GM12878 (cell line): ENCODE measurements at regions not wholly inside any gene's neighbourhood (a gene's known extent, or its start where the extent isn't known, plus 50 kb on each side); places are given as distances from the start of the nearest gene placed in this dataset.

Source experiments
- BHLHE40 ChIP-seq, 2 experiments: fragments of 450-650 bp in 1 of 2; IDR thresholded peaks; 2 replicates each; pipeline ENCODE4 v1.6.1; 2011 to 2017; ENCODE audit warnings: low read depth in 2 of 2, borderline replicate concordance in 1 of 2, improper control_type of control experiment in 1 of 2, low read length in 1 of 2, mild to moderate bottlenecking in 1 of 2
- EP300 ChIP-seq, 2 experiments: fragments of 150-350 bp in 1 of 2; IDR thresholded peaks; 2 replicates each; pipeline ENCODE4 v1.6.1; 2011 to 2012; ENCODE audit warnings: low read depth in 2 of 2, low read length in 2 of 2, borderline replicate concordance in 1 of 2, improper control_type of control experiment in 1 of 2, inconsistent platforms in 1 of 2; ENCODE audit not compliant: control insufficient read depth in 1 of 2
- GABPA ChIP-seq: IDR thresholded peaks from 2 replicates; pipeline ENCODE4 v1.6.1; 2014; ENCODE audit warnings: antibody characterized with exemption, low read depth, mild to moderate bottlenecking, inconsistent platforms
- HDGF ChIP-seq: fragments of 450-650 bp; IDR thresholded peaks from 2 replicates; pipeline ENCODE4 v1.6.1; 2016; ENCODE audit warnings: antibody characterized with exemption
- HSF1 ChIP-seq: fragments of 150-350 bp; IDR thresholded peaks from 2 replicates; pipeline ENCODE4 v1.6.1; 2014; ENCODE audit warnings: mild to moderate bottlenecking, low read depth, low read length
- KLF5 ChIP-seq: fragments of 450-650 bp; IDR thresholded peaks from 2 replicates; pipeline ENCODE4 v1.6.1; 2014; ENCODE audit warnings: mild to moderate bottlenecking; ENCODE audit not compliant: partially characterized antibody
- POLR2AphosphoS2 ChIP-seq: IDR thresholded peaks from 2 replicates; pipeline ENCODE4 v1.6.1; 2011; ENCODE audit warnings: low read depth, mild to moderate bottlenecking, low read length, improper control_type of control experiment, moderate library complexity
- RB1 ChIP-seq: fragments of 450-650 bp; formaldehyde crosslinking; IDR thresholded peaks from 2 replicates; pipeline ENCODE4 v1.6.1; 2017; ENCODE audit warnings: mild to moderate bottlenecking, borderline replicate concordance
- SMARCA5 ChIP-seq: fragments of 450-650 bp; IDR thresholded peaks from 2 replicates; pipeline ENCODE4 v1.6.1; 2017; ENCODE audit warnings: mild to moderate bottlenecking
- TBL1XR1 ChIP-seq: IDR thresholded peaks from 2 replicates; pipeline ENCODE4 v1.6.1; 2012; ENCODE audit warnings: low read depth, low read length, improper control_type of control experiment
- ZNF592 ChIP-seq: fragments of 450-650 bp; IDR thresholded peaks from 2 replicates; pipeline ENCODE4 v1.6.1; 2017; ENCODE audit warnings: mild to moderate bottlenecking, moderate library complexity
- ZNF622 ChIP-seq: fragments of 450-650 bp; IDR thresholded peaks from 2 replicates; pipeline ENCODE4 v1.6.1; 2017; ENCODE audit warnings: mild to moderate bottlenecking, inconsistent platforms
- TF ChIP-seq, protein P1 (sequence below), 3 experiments: IDR thresholded peaks in 2 of 3; conservative IDR thresholded peaks in 1 of 3; 2 replicates each; pipeline ENCODE4 v1.5.1; 2011; ENCODE audit warnings: low read depth in 3 of 3, low read length in 3 of 3, mild to moderate bottlenecking in 3 of 3, control low read depth in 2 of 3, moderate library complexity in 2 of 3, inconsistent platforms in 1 of 3, mixed read lengths in 1 of 3; ENCODE audit not compliant: control insufficient read depth in 2 of 3, insufficient read depth in 1 of 3; ENCODE audit errors: extremely low read depth in 1 of 3

GRCh38 chr13:30132623-30133553, 174.5 kb downstream of the KATNAL1 start (continued):
- peak; percentile 55; the same call in 1 of the 2 replicates for TF ChIP-seq ZNF592
- TF ChIP-seq KLF5: peak; percentile 19
- TF ChIP-seq RB1: peak; percentile 78; the same call in 1 of the 2 replicates
- TF ChIP-seq, protein P1, sequence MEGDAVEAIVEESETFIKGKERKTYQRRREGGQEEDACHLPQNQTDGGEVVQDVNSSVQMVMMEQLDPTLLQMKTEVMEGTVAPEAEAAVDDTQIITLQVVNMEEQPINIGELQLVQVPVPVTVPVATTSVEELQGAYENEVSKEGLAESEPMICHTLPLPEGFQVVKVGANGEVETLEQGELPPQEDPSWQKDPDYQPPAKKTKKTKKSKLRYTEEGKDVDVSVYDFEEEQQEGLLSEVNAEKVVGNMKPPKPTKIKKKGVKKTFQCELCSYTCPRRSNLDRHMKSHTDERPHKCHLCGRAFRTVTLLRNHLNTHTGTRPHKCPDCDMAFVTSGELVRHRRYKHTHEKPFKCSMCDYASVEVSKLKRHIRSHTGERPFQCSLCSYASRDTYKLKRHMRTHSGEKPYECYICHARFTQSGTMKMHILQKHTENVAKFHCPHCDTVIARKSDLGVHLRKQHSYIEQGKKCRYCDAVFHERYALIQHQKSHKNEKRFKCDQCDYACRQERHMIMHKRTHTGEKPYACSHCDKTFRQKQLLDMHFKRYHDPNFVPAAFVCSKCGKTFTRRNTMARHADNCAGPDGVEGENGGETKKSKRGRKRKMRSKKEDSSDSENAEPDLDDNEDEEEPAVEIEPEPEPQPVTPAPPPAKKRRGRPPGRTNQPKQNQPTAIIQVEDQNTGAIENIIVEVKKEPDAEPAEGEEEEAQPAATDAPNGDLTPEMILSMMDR (IDR thresholded peaks at IDR 0.05 in 2 of 3, conservative IDR thresholded peaks at IDR 0.05 in 1 of 3; ENCODE audit: control insufficient read depth in 2 of 3, extremely low read depth in 1 of 3, insufficient read depth in 1 of 3, low read depth in 3 of 3, low read length in 3 of 3): peak; percentile 89 to 95 (median 94)
- 0 out of 4 replicates have a peak, but pooled peaks of 1 of the 2 experiments have one; percentile 10 for TF ChIP-seq EP300 (IDR thresholded peaks at IDR 0.05; ENCODE audit: borderline replicate concordance in 1 of 2, control insufficient read depth in 1 of 2, low read depth in 2 of 2, low read length in 2 of 2)
- TF ChIP-seq HDGF: peak; percentile 59; the same call in 1 of the 2 replicates
- TF ChIP-seq POLR2AphosphoS2: no peak
- TF ChIP-seq BHLHE40 (IDR thresholded peaks at IDR 0.05; ENCODE audit: borderline replicate concordance in 1 of 2, low read depth in 2 of 2, low read length in 1 of 2): peak; percentile 46 to 55; a peak in 1 of 4 replicates
- no peak for TF ChIP-seq ZNF622
- TF ChIP-seq TBL1XR1: 0 out of 2 replicates have a peak, but pooled peaks have one; percentile 29
- TF ChIP-seq GABPA: no peak
- TF ChIP-seq SMARCA5: 0 out of 2 replicates have a peak, but pooled peaks have one; percentile 40
- TF ChIP-seq HSF1: 0 out of 2 replicates have a peak, but pooled peaks have one; percentile 13
